PFSK-1 (cell line): ENCODE measurements at regions not wholly inside any gene's neighbourhood (a gene's known extent, or its start where the extent isn't known, plus 50 kb on each side); places are given as distances from the start of the nearest gene placed in this dataset.

Experiments
- POLR2AphosphoS5 ChIP-seq: IDR thresholded peaks from 2 replicates; pipeline ENCODE4 v1.6.1; 2012; ENCODE audit warnings: low read depth, mild to moderate bottlenecking, control low read depth, low read length, moderate library complexity
- SIN3A ChIP-seq: IDR thresholded peaks from 2 replicates; pipeline ENCODE4 v1.6.1; 2012; ENCODE audit warnings: mild to moderate bottlenecking, low read length, moderate library complexity, borderline replicate concordance; ENCODE audit not compliant: insufficient read depth
- TAF1 ChIP-seq: IDR thresholded peaks from 2 replicates; pipeline ENCODE4 v1.6.1; 2012; ENCODE audit warnings: low read length, control low read depth, borderline replicate concordance; ENCODE audit not compliant: insufficient read depth
- TF ChIP-seq, protein P1 (sequence below), 2 experiments: IDR thresholded peaks; 2 replicates each; pipeline versions ENCODE4 v1.6.1 to v1.8.0; 2011 to 2012; ENCODE audit warnings: low read depth in 2 of 2, low read length in 2 of 2, control low read depth in 1 of 2, inconsistent platforms in 1 of 2, mild to moderate bottlenecking in 1 of 2, moderate library complexity in 1 of 2; ENCODE audit not compliant: insufficient read depth in 1 of 2

GRCh38 chr4:32189130-32189529, 1469.0 kb downstream of the PCDH7 start:
- TF ChIP-seq POLR2AphosphoS5 (no peak), SIN3A (no peak), TAF1 (no peak)
- TF ChIP-seq, protein P1, sequence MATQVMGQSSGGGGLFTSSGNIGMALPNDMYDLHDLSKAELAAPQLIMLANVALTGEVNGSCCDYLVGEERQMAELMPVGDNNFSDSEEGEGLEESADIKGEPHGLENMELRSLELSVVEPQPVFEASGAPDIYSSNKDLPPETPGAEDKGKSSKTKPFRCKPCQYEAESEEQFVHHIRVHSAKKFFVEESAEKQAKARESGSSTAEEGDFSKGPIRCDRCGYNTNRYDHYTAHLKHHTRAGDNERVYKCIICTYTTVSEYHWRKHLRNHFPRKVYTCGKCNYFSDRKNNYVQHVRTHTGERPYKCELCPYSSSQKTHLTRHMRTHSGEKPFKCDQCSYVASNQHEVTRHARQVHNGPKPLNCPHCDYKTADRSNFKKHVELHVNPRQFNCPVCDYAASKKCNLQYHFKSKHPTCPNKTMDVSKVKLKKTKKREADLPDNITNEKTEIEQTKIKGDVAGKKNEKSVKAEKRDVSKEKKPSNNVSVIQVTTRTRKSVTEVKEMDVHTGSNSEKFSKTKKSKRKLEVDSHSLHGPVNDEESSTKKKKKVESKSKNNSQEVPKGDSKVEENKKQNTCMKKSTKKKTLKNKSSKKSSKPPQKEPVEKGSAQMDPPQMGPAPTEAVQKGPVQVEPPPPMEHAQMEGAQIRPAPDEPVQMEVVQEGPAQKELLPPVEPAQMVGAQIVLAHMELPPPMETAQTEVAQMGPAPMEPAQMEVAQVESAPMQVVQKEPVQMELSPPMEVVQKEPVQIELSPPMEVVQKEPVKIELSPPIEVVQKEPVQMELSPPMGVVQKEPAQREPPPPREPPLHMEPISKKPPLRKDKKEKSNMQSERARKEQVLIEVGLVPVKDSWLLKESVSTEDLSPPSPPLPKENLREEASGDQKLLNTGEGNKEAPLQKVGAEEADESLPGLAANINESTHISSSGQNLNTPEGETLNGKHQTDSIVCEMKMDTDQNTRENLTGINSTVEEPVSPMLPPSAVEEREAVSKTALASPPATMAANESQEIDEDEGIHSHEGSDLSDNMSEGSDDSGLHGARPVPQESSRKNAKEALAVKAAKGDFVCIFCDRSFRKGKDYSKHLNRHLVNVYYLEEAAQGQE (IDR thresholded peaks at IDR 0.05; ENCODE audit: insufficient read depth in 1 of 2, low read depth in 2 of 2, low read length in 2 of 2) = no peak
